ENCODE measurements at regions not wholly inside any gene's neighbourhood (a gene's known extent, or its start where the extent isn't known, plus 50 kb on each side); places are given as distances from the start of the nearest gene placed in this dataset.

DNA sequence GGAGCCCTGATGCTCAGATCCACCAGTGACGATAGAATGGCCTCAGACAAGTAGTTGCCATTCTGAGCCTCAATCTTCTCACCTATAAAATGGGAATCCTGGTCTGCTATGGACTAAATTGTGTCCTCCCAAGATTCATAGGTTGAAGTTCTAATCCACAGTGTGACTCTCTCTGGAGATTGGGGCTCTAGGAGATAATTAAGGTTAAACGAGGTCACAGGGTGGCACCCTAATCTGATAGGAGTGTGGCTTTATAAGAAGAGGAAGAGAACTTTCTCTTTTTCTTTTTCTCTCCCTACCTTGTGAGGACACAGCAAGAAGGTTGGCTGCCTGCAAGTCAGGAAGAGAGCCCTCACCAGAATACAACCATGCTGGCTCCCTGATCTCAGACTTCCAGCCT, 214.1 kb downstream of the KATNAL1 start:
- no peaks in the 10 kb centered on the region for H3K27me3 ChIP-seq (replicated peaks; ENCODE audit: control insufficient read depth, insufficient read depth, low read length, poor library complexity, severe bottlenecking)
- no peaks in the 10 kb centered on the region for H3K4me1 ChIP-seq (ENCODE audit: control insufficient read depth, insufficient read depth, low read length, poor library complexity, severe bottlenecking)
- no peak overlapping the region for H3K27ac ChIP-seq (ENCODE audit: insufficient read depth, low read length, poor library complexity, severe bottlenecking)
- no peaks in the 10 kb centered on the region for H3K36me3 ChIP-seq (ENCODE audit: control insufficient read depth, insufficient read depth, low read length)
- no peak overlapping the region for H3K4me3 ChIP-seq (ENCODE audit: insufficient read depth, low read depth, low read length, poor library complexity, severe bottlenecking)
- no peak for DNase-seq
- no peaks in the 10 kb centered on the region for H3K9me3 ChIP-seq (ENCODE audit: control insufficient read depth, low read length)

DNA sequence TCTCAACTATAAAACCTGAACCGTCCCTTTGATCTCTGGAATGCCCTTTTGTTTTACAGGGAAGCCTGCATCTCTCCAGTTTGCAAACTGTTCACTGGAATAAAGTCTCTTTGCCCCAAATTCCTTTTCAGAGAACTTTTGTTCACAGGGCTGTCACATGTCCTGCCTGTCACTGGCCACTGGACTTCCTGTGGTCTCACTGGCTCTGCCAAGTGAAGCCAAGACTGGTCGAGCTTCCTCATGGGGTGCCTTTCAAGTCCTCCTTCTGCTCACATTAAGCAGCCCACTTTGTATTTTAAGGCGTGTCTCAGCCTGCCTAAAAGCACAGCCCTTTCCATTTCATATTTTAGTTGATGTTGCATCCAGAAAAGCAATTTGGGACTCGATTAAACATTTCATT, 215.7 kb downstream of the KATNAL1 start:
- H3K4me3 ChIP-seq (ENCODE audit: insufficient read depth, low read depth, low read length, poor library complexity, severe bottlenecking), result no peak overlapping the region
- H3K4me1 ChIP-seq (ENCODE audit: control insufficient read depth, insufficient read depth, low read length, poor library complexity, severe bottlenecking), result no peaks in the 10 kb centered on the region
- DNase-seq, result no peak
- H3K27ac ChIP-seq (ENCODE audit: insufficient read depth, low read length, poor library complexity, severe bottlenecking), result no peak overlapping the region
- no peaks in the 10 kb centered on the region for H3K27me3 ChIP-seq (replicated peaks; ENCODE audit: control insufficient read depth, insufficient read depth, low read length, poor library complexity, severe bottlenecking)
- no peaks in the 10 kb centered on the region for H3K36me3 ChIP-seq (ENCODE audit: control insufficient read depth, insufficient read depth, low read length)
- no peaks in the 10 kb centered on the region for H3K9me3 ChIP-seq (ENCODE audit: control insufficient read depth, low read length)

DNA sequence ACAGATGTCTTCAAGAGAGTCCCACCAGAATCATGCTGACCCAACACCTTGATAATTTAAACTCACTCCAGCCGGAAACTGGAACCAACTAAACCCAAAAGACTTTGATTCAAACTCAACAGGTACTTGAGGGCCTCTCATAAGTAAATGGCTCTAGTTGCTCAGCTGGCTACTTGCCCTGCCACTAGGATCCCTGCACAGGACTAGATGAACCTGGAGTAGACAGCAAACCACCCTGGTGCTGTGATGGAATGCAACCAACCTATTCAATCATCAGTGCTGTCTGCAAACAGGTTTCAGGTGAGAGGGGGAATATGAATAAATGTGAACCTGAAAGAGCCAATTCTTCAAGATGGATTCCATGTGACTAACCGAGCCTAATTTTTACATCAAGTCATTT, 216.3 kb downstream of the KATNAL1 start:
- no peaks in the 10 kb centered on the region for H3K9me3 ChIP-seq (ENCODE audit: control insufficient read depth, low read length)
- no peaks in the 10 kb centered on the region for H3K27me3 ChIP-seq (replicated peaks; ENCODE audit: control insufficient read depth, insufficient read depth, low read length, poor library complexity, severe bottlenecking)
- no peak overlapping the region for H3K4me3 ChIP-seq (ENCODE audit: insufficient read depth, low read depth, low read length, poor library complexity, severe bottlenecking)
- no peak for DNase-seq
- no peak overlapping the region for H3K27ac ChIP-seq (ENCODE audit: insufficient read depth, low read length, poor library complexity, severe bottlenecking)
- H3K4me1 ChIP-seq (ENCODE audit: control insufficient read depth, insufficient read depth, low read length, poor library complexity, severe bottlenecking), result no peaks in the 10 kb centered on the region
- H3K36me3 ChIP-seq (ENCODE audit: control insufficient read depth, insufficient read depth, low read length), result no peaks in the 10 kb centered on the region

DNA sequence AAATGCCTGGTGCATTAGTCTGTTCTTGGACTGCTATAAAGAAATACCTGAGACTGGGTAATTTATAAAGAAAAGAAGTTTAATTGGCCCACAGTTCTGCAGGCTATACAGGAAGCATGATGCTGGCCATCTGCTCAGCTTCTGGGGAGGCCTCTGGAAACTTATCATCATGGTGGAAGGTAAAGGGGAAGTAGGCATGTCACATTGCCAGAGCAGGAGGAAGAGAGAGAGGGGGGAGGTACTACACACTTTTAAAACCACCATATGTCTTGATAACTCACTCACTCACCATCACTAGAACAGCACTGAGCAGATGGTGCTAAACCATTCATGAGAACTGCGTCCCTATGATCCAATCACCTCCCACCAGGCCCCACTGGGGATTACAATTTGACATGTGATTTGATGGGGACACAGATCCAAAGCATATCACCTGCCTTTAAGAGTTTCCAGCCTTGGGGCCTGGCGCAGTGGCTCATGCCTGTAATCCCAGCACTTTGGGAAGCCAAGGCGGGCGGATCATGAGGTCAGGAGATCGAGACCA, 219.0 kb downstream of the KATNAL1 start:
- DNase-seq, result no peak
- H3K4me1 ChIP-seq (ENCODE audit: control insufficient read depth, insufficient read depth, low read length, poor library complexity, severe bottlenecking), result no peaks in the 10 kb centered on the region
- no peaks in the 10 kb centered on the region for H3K36me3 ChIP-seq (ENCODE audit: control insufficient read depth, insufficient read depth, low read length)
- no peaks in the 10 kb centered on the region for H3K27me3 ChIP-seq (replicated peaks; ENCODE audit: control insufficient read depth, insufficient read depth, low read length, poor library complexity, severe bottlenecking)
- H3K4me3 ChIP-seq (ENCODE audit: insufficient read depth, low read depth, low read length, poor library complexity, severe bottlenecking), result no peak overlapping the region
- H3K27ac ChIP-seq (ENCODE audit: insufficient read depth, low read length, poor library complexity, severe bottlenecking), result no peak overlapping the region
- no peaks in the 10 kb centered on the region for H3K9me3 ChIP-seq (ENCODE audit: control insufficient read depth, low read length)

DNA sequence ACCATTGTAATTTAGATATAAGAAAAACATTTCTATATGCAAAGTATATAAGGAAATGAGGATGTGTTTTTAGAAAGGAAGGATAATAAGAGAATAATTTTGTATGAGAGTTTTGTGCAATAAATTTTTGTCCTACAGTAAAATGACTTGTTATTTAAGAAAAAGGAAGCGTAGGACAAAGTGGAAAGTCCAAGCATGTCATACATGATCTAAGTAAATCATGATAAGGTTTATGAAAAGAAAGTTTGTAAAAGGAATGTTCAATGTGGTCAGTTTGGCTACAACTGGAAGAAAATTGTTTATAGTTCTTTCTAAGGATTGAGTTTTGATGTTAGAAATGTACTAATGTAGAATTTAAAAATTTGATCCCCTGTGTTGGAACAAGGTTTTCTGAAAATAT, 222.3 kb downstream of the KATNAL1 start:
- Histone ChIP-seq H3K27me3 (replicated peaks; ENCODE audit: control insufficient read depth, insufficient read depth, low read length, poor library complexity, severe bottlenecking) (no peaks in the 10 kb centered on the region), H3K9me3 (ENCODE audit: control insufficient read depth, low read length) (no peaks in the 10 kb centered on the region), H3K36me3 (ENCODE audit: control insufficient read depth, insufficient read depth, low read length) (no peaks in the 10 kb centered on the region), H3K4me1 (ENCODE audit: control insufficient read depth, insufficient read depth, low read length, poor library complexity, severe bottlenecking) (no peaks in the 10 kb centered on the region), H3K27ac (ENCODE audit: insufficient read depth, low read length, poor library complexity, severe bottlenecking) (no peak overlapping the region), H3K4me3 (ENCODE audit: insufficient read depth, low read depth, low read length, poor library complexity, severe bottlenecking) (no peak overlapping the region)
- DNase-seq, result no peak

DNA sequence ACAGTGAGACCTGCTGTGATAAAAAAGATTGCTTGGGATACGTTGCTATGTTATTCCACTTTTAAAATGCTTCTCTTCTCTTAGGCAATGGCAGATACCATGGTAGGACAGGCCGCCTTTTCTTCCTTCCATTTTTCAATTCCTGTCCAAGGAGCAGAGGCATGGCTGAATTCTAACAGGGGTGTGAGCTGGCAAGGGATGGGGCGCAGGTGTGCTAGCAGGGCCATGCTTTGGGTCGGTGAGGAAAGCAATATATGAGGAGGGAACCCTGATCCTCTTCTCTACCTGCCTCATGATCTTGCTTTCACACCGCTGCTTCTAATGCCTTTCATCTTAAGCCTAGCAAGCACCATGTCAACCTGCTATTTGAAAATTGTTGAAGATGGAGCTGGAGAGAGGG, 225.0 kb downstream of the KATNAL1 start:
- Histone ChIP-seq H3K4me1 (ENCODE audit: control insufficient read depth, insufficient read depth, low read length, poor library complexity, severe bottlenecking) (no peaks in the 10 kb centered on the region), H3K27ac (ENCODE audit: insufficient read depth, low read length, poor library complexity, severe bottlenecking) (no peak overlapping the region), H3K36me3 (ENCODE audit: control insufficient read depth, insufficient read depth, low read length) (no peaks in the 10 kb centered on the region), H3K9me3 (ENCODE audit: control insufficient read depth, low read length) (no peaks in the 10 kb centered on the region), H3K4me3 (ENCODE audit: insufficient read depth, low read depth, low read length, poor library complexity, severe bottlenecking) (no peak overlapping the region), H3K27me3 (replicated peaks; ENCODE audit: control insufficient read depth, insufficient read depth, low read length, poor library complexity, severe bottlenecking) (no peaks in the 10 kb centered on the region)
- no peak for DNase-seq

DNA sequence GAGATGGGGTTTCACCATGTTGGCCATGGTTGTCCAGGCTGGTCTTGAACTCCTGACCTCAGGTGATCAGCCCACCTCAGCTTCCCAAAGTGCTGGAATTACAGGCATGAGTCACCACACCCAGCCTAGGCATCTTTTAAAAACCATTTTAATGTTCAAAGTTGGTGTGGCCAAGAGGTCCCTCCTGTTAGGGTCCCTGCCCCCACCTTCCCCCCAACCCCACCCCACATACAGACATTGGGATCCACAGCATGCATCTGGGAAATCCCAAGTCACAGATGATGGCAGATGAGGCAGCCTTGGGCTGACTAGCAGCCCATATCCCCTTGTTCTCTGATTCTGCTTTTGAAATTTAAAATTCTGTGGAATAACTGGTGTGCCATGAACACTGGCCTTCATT, 226.0 kb downstream of the KATNAL1 start:
- H3K9me3 ChIP-seq (ENCODE audit: control insufficient read depth, low read length), result no peaks in the 10 kb centered on the region
- no peak for DNase-seq
- H3K27ac ChIP-seq (ENCODE audit: insufficient read depth, low read length, poor library complexity, severe bottlenecking), result no peak overlapping the region
- no peaks in the 10 kb centered on the region for H3K27me3 ChIP-seq (replicated peaks; ENCODE audit: control insufficient read depth, insufficient read depth, low read length, poor library complexity, severe bottlenecking)
- H3K4me3 ChIP-seq (ENCODE audit: insufficient read depth, low read depth, low read length, poor library complexity, severe bottlenecking), result no peak overlapping the region
- no peaks in the 10 kb centered on the region for H3K36me3 ChIP-seq (ENCODE audit: control insufficient read depth, insufficient read depth, low read length)
- H3K4me1 ChIP-seq (ENCODE audit: control insufficient read depth, insufficient read depth, low read length, poor library complexity, severe bottlenecking), result no peaks in the 10 kb centered on the region

DNA sequence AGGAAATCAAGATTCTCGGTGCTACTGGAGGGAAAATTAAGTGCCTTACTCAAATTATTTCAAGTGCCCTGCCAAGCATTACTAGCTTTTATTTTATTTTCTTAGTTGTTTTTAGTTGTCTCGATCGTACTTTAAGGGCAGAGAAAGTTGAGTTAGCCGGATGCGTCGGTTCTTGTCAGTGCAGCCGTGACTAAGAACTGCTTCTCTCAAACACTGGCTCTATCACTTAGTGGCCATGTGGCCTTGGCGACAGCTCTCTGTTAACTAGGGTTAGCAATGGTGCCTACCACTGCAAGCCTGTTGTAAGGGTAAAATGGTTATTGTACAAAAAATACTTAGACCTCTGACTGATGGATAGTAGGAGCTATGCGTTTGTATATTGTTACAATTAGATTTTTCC, 227.8 kb downstream of the KATNAL1 start:
- no peak overlapping the region for H3K4me3 ChIP-seq (ENCODE audit: insufficient read depth, low read depth, low read length, poor library complexity, severe bottlenecking)
- no peak for DNase-seq
- H3K27me3 ChIP-seq (replicated peaks; ENCODE audit: control insufficient read depth, insufficient read depth, low read length, poor library complexity, severe bottlenecking), result no peaks in the 10 kb centered on the region

DNA sequence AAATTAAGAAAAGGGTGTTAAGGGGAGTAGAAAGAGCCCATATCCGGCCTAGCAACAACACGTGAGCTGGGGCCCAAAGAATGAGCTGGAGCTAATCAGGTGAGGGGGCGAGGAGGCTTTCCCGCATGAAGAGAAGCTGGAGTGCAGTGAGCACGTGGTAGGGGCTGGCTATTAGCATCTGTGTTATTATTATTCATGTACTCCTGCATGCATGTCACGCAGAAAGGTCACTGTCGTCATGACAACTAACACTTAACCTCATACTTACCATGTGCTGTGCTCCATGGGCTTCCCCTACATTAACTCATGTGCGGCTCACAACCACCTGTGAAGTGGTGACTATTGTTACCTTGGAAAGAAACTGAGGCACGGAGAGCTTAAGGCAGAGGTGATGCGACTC, 227.6 kb upstream of the UBL3 start:
- no peaks in the 10 kb centered on the region for H3K36me3 ChIP-seq (ENCODE audit: control insufficient read depth, insufficient read depth, low read length)
- H3K4me3 ChIP-seq (ENCODE audit: insufficient read depth, low read depth, low read length, poor library complexity, severe bottlenecking), result no peak overlapping the region
- no peaks in the 10 kb centered on the region for H3K4me1 ChIP-seq (ENCODE audit: control insufficient read depth, insufficient read depth, low read length, poor library complexity, severe bottlenecking)
- H3K27ac ChIP-seq (ENCODE audit: insufficient read depth, low read length, poor library complexity, severe bottlenecking), result no peak overlapping the region
- no peaks in the 10 kb centered on the region for H3K9me3 ChIP-seq (ENCODE audit: control insufficient read depth, low read length)
- no peak for DNase-seq
- H3K27me3 ChIP-seq (replicated peaks; ENCODE audit: control insufficient read depth, insufficient read depth, low read length, poor library complexity, severe bottlenecking), result no peaks in the 10 kb centered on the region

More for the DNA sequence above, 227.8 kb downstream of the KATNAL1 start:
- H3K9me3 ChIP-seq (ENCODE audit: control insufficient read depth, low read length), result no peaks in the 10 kb centered on the region
- no peaks in the 10 kb centered on the region for H3K36me3 ChIP-seq (ENCODE audit: control insufficient read depth, insufficient read depth, low read length)
- no peak overlapping the region for H3K27ac ChIP-seq (ENCODE audit: insufficient read depth, low read length, poor library complexity, severe bottlenecking)
- H3K4me1 ChIP-seq (ENCODE audit: control insufficient read depth, insufficient read depth, low read length, poor library complexity, severe bottlenecking), result no peaks in the 10 kb centered on the region

DNA sequence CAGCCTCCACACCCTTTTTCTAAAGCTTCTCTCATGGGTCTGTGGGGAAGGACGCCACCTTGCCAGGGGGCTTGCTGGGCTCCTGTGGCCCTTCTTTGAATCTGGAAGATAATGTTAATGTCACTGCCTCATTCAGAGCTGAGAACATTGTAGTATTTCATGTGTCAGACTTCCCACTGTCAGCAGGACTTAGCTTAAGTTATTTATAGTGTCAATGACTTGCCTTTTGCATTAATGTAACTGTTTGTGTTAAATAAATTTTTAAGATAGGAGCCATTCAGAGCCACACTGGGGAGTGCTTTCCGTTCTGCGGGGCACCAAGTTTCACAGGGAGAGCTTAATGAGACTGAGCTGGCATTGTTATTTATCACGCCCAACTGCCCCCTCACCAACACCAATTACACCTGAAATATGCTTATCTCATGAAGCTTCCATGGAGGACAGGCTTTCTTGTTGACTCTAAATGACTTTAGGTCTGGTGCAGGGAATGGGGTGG, 226.9 kb upstream of the UBL3 start:
- Histone ChIP-seq H3K4me1 (ENCODE audit: control insufficient read depth, insufficient read depth, low read length, poor library complexity, severe bottlenecking) (no peaks in the 10 kb centered on the region), H3K36me3 (ENCODE audit: control insufficient read depth, insufficient read depth, low read length) (no peaks in the 10 kb centered on the region), H3K27ac (ENCODE audit: insufficient read depth, low read length, poor library complexity, severe bottlenecking) (no peak overlapping the region), H3K4me3 (ENCODE audit: insufficient read depth, low read depth, low read length, poor library complexity, severe bottlenecking) (no peak overlapping the region), H3K27me3 (replicated peaks; ENCODE audit: control insufficient read depth, insufficient read depth, low read length, poor library complexity, severe bottlenecking) (no peaks in the 10 kb centered on the region), H3K9me3 (ENCODE audit: control insufficient read depth, low read length) (no peaks in the 10 kb centered on the region)
- no peak for DNase-seq
